Activated T-cell treated with anti-CD3 and anti-CD28 coated beads for 24 hours (primary cell): ENCODE measurements at regions not wholly inside any gene's neighbourhood (a gene's known extent, or its start where the extent isn't known, plus 50 kb on each side); places are given as distances from the start of the nearest gene placed in this dataset.

Experiments
- DNase-seq: peaks from one replicate; pipeline ENCODE4 v3.0.0-alpha.2; 2020; ENCODE audit warnings: low read depth

GRCh38 chr14:100674897-100675619, 51.6 kb upstream of the DLK1 start:
- DNase-seq = no peak

GRCh38 chr14:100675699-100676684, 50.7 kb upstream of the DLK1 start:
- no peak for DNase-seq
